ENCODE measurements at regions not wholly inside any gene's neighbourhood (a gene's known extent, or its start where the extent isn't known, plus 50 kb on each side); places are given as distances from the start of the nearest gene placed in this dataset.

- Histone ChIP-seq H3K4me1 (ENCODE audit: control extremely low read depth in 1 of 4, control insufficient read depth in 4 of 4, insufficient read depth in 4 of 4, low read length in 3 of 4) (no peaks in the 10 kb centered on the region), H3K4me3 (ENCODE audit: control insufficient read depth in 1 of 7, extremely low read depth in 1 of 7, insufficient read depth in 4 of 7, low read depth in 2 of 7, low read length in 6 of 7) (no peak overlapping the region), H3K9me3 (ENCODE audit: control extremely low read depth in 1 of 5, control insufficient read depth in 4 of 5, insufficient read depth in 2 of 5, low read depth in 1 of 5, low read length in 4 of 5) (peaks cover 0 to 27% (median 3%) of the 10 kb centered on the region in 5 experiments), H3K27me3 (replicated peaks in 2 of 5; ENCODE audit: control insufficient read depth in 4 of 5, insufficient read depth in 5 of 5, low read length in 4 of 5) (no peaks in the 10 kb centered on the region), H3K36me3 (ENCODE audit: control insufficient read depth in 4 of 4, insufficient read depth in 4 of 4, low read length in 3 of 4) (no peaks in the 10 kb centered on the region), H3K27ac (ENCODE audit: insufficient read depth in 1 of 2, low read depth in 1 of 2, low read length in 2 of 2, poor library complexity in 1 of 2, severe bottlenecking in 2 of 2) (no peak overlapping the region)
- no CpG with 5 or more reads among the region's 2 CpGs for WGBS (ENCODE audit: insufficient coverage)
- POLR2A ChIA-PET: no interaction called here
- CTCF ChIA-PET: no interaction called here
- DNase-seq: no peak
Measured at GRCh38 chr9:28190981-28191380, 617.7 kb upstream of the C9orf72 start.

GRCh38 chr9:28197653-28198052 lies 624.4 kb upstream of the C9orf72 start:
- ChIA-PET CTCF (no interaction called here), POLR2A (no interaction called here)
- DNase-seq: no peak
- Histone ChIP-seq H3K4me3 (ENCODE audit: control insufficient read depth in 1 of 7, extremely low read depth in 1 of 7, insufficient read depth in 4 of 7, low read depth in 2 of 7, low read length in 6 of 7) (no peak overlapping the region), H3K36me3 (ENCODE audit: control insufficient read depth in 4 of 4, insufficient read depth in 4 of 4, low read length in 3 of 4) (no peaks in the 10 kb centered on the region), H3K27me3 (replicated peaks in 2 of 5; ENCODE audit: control insufficient read depth in 4 of 5, insufficient read depth in 5 of 5, low read length in 4 of 5) (no peaks in the 10 kb centered on the region), H3K9me3 (ENCODE audit: control extremely low read depth in 1 of 5, control insufficient read depth in 4 of 5, insufficient read depth in 2 of 5, low read depth in 1 of 5, low read length in 4 of 5) (no peaks in the 10 kb centered on the region), H3K4me1 (ENCODE audit: control extremely low read depth in 1 of 4, control insufficient read depth in 4 of 4, insufficient read depth in 4 of 4, low read length in 3 of 4) (no peaks in the 10 kb centered on the region), H3K27ac (ENCODE audit: insufficient read depth in 1 of 2, low read depth in 1 of 2, low read length in 2 of 2, poor library complexity in 1 of 2, severe bottlenecking in 2 of 2) (no peak overlapping the region)

GRCh38 chr9:28203036-28203435 lies 629.8 kb upstream of the C9orf72 start:
- Histone ChIP-seq H3K36me3 (ENCODE audit: control insufficient read depth in 4 of 4, insufficient read depth in 4 of 4, low read length in 3 of 4) (no peaks in the 10 kb centered on the region), H3K4me1 (ENCODE audit: control extremely low read depth in 1 of 4, control insufficient read depth in 4 of 4, insufficient read depth in 4 of 4, low read length in 3 of 4) (no peaks in the 10 kb centered on the region), H3K27ac (ENCODE audit: insufficient read depth in 1 of 2, low read depth in 1 of 2, low read length in 2 of 2, poor library complexity in 1 of 2, severe bottlenecking in 2 of 2) (no peak overlapping the region), H3K9me3 (ENCODE audit: control extremely low read depth in 1 of 5, control insufficient read depth in 4 of 5, insufficient read depth in 2 of 5, low read depth in 1 of 5, low read length in 4 of 5) (no peaks in the 10 kb centered on the region), H3K4me3 (ENCODE audit: control insufficient read depth in 1 of 7, extremely low read depth in 1 of 7, insufficient read depth in 4 of 7, low read depth in 2 of 7, low read length in 6 of 7) (no peak overlapping the region), H3K27me3 (replicated peaks in 2 of 5; ENCODE audit: control insufficient read depth in 4 of 5, insufficient read depth in 5 of 5, low read length in 4 of 5) (no peaks in the 10 kb centered on the region)
- WGBS (ENCODE audit: insufficient coverage): no CpG with 5 or more reads among the region's 1 CpG
- ChIA-PET POLR2A (no interaction called here), CTCF (no interaction called here)
- DNase-seq: no peak

- POLR2A ChIA-PET: no interaction called here
- H3K9me3 ChIP-seq (ENCODE audit: control extremely low read depth in 1 of 5, control insufficient read depth in 4 of 5, insufficient read depth in 2 of 5, low read depth in 1 of 5, low read length in 4 of 5): no peaks in the 10 kb centered on the region
- no peaks in the 10 kb centered on the region for H3K27me3 ChIP-seq (replicated peaks in 2 of 5; ENCODE audit: control insufficient read depth in 4 of 5, insufficient read depth in 5 of 5, low read length in 4 of 5)
- CTCF ChIA-PET: no interaction called here
- H3K4me3 ChIP-seq (ENCODE audit: control insufficient read depth in 1 of 7, extremely low read depth in 1 of 7, insufficient read depth in 4 of 7, low read depth in 2 of 7, low read length in 6 of 7): no peak overlapping the region
- DNase-seq: no peak
- no peaks in the 10 kb centered on the region for H3K36me3 ChIP-seq (ENCODE audit: control insufficient read depth in 4 of 4, insufficient read depth in 4 of 4, low read length in 3 of 4)
- no peaks in the 10 kb centered on the region for H3K4me1 ChIP-seq (ENCODE audit: control extremely low read depth in 1 of 4, control insufficient read depth in 4 of 4, insufficient read depth in 4 of 4, low read length in 3 of 4)
- H3K27ac ChIP-seq (ENCODE audit: insufficient read depth in 1 of 2, low read depth in 1 of 2, low read length in 2 of 2, poor library complexity in 1 of 2, severe bottlenecking in 2 of 2): no peak overlapping the region
Measured at GRCh38 chr9:28206280-28206679, 633.0 kb upstream of the C9orf72 start.

- no peak for DNase-seq
- Histone ChIP-seq H3K27me3 (replicated peaks in 2 of 5; ENCODE audit: control insufficient read depth in 4 of 5, insufficient read depth in 5 of 5, low read length in 4 of 5) (no peaks in the 10 kb centered on the region), H3K4me1 (ENCODE audit: control extremely low read depth in 1 of 4, control insufficient read depth in 4 of 4, insufficient read depth in 4 of 4, low read length in 3 of 4) (no peaks in the 10 kb centered on the region), H3K9me3 (ENCODE audit: control extremely low read depth in 1 of 5, control insufficient read depth in 4 of 5, insufficient read depth in 2 of 5, low read depth in 1 of 5, low read length in 4 of 5) (no peaks in the 10 kb centered on the region), H3K36me3 (ENCODE audit: control insufficient read depth in 4 of 4, insufficient read depth in 4 of 4, low read length in 3 of 4) (no peaks in the 10 kb centered on the region), H3K27ac (ENCODE audit: insufficient read depth in 1 of 2, low read depth in 1 of 2, low read length in 2 of 2, poor library complexity in 1 of 2, severe bottlenecking in 2 of 2) (no peak overlapping the region), H3K4me3 (ENCODE audit: control insufficient read depth in 1 of 7, extremely low read depth in 1 of 7, insufficient read depth in 4 of 7, low read depth in 2 of 7, low read length in 6 of 7) (no peak overlapping the region)
- ChIA-PET CTCF (no interaction called here), POLR2A (no interaction called here)
- WGBS (ENCODE audit: insufficient coverage): no CpG with 5 or more reads among the region's 1 CpG
Measured at GRCh38 chr9:28207657-28208056, 634.4 kb upstream of the C9orf72 start.

- no peak for DNase-seq
- H3K9me3 ChIP-seq (ENCODE audit: control extremely low read depth in 1 of 5, control insufficient read depth in 4 of 5, insufficient read depth in 2 of 5, low read depth in 1 of 5, low read length in 4 of 5): no peaks in the 10 kb centered on the region
- no peaks in the 10 kb centered on the region for H3K36me3 ChIP-seq (ENCODE audit: control insufficient read depth in 4 of 4, insufficient read depth in 4 of 4, low read length in 3 of 4)
- ChIA-PET CTCF (no interaction called here), POLR2A (no interaction called here)
- WGBS (ENCODE audit: insufficient coverage): no CpG with 5 or more reads among the region's 3 CpGs
- no peak overlapping the region for H3K27ac ChIP-seq (ENCODE audit: insufficient read depth in 1 of 2, low read depth in 1 of 2, low read length in 2 of 2, poor library complexity in 1 of 2, severe bottlenecking in 2 of 2)
- no peaks in the 10 kb centered on the region for H3K4me1 ChIP-seq (ENCODE audit: control extremely low read depth in 1 of 4, control insufficient read depth in 4 of 4, insufficient read depth in 4 of 4, low read length in 3 of 4)
- H3K4me3 ChIP-seq (ENCODE audit: control insufficient read depth in 1 of 7, extremely low read depth in 1 of 7, insufficient read depth in 4 of 7, low read depth in 2 of 7, low read length in 6 of 7): no peak overlapping the region
- H3K27me3 ChIP-seq (replicated peaks in 2 of 5; ENCODE audit: control insufficient read depth in 4 of 5, insufficient read depth in 5 of 5, low read length in 4 of 5): no peaks in the 10 kb centered on the region
Measured at GRCh38 chr9:28209130-28209529, 635.8 kb upstream of the C9orf72 start.

GRCh38 chr9:28212979-28213378 lies 639.7 kb upstream of the C9orf72 start:
- DNase-seq: no peak
- no peaks in the 10 kb centered on the region for H3K4me1 ChIP-seq (ENCODE audit: control extremely low read depth in 1 of 4, control insufficient read depth in 4 of 4, insufficient read depth in 4 of 4, low read length in 3 of 4)
- no peak overlapping the region for H3K27ac ChIP-seq (ENCODE audit: insufficient read depth in 1 of 2, low read depth in 1 of 2, low read length in 2 of 2, poor library complexity in 1 of 2, severe bottlenecking in 2 of 2)
- ChIA-PET CTCF (no interaction called here), POLR2A (no interaction called here)
- H3K27me3 ChIP-seq (replicated peaks in 2 of 5; ENCODE audit: control insufficient read depth in 4 of 5, insufficient read depth in 5 of 5, low read length in 4 of 5): no peaks in the 10 kb centered on the region
- no peaks in the 10 kb centered on the region for H3K36me3 ChIP-seq (ENCODE audit: control insufficient read depth in 4 of 4, insufficient read depth in 4 of 4, low read length in 3 of 4)
- H3K4me3 ChIP-seq (ENCODE audit: control insufficient read depth in 1 of 7, extremely low read depth in 1 of 7, insufficient read depth in 4 of 7, low read depth in 2 of 7, low read length in 6 of 7): no peak overlapping the region
- H3K9me3 ChIP-seq (ENCODE audit: control extremely low read depth in 1 of 5, control insufficient read depth in 4 of 5, insufficient read depth in 2 of 5, low read depth in 1 of 5, low read length in 4 of 5): no peaks in the 10 kb centered on the region
